ENCODE measurements at regions not wholly inside any gene's neighbourhood (a gene's known extent, or its start where the extent isn't known, plus 50 kb on each side); places are given as distances from the start of the nearest gene placed in this dataset.

DNA sequence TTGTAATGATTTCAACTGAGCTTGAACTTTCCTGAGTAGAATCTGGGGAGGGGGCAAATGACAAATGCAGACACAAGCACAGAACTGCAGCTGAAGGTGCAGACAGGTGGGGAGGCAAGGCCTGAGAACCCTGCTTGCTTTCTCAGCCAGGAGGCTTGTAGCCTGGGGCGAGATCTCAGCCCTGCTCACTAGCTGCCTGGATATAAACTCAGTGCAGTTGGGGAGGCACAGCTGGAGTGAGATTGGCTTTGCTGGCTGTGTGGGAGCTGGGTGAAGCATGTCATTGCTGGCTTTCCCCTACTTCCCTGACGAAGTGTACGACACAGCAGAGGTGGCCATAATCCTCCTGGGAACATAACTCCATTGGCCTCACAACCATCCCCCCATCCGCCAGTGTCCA is 55.5 kb upstream of the NEXMIF start:
- peaks cover 0 to 17% (median 3%) of the 10 kb centered on the region in 11 donors for H3K9me3 Mint-ChIP-seq
- H3K27ac Mint-ChIP-seq = no peak overlapping the region
- Histone ChIP-seq H3K4me3 (ENCODE audit: low read length) (no peak overlapping the region), H3K9me3 (ENCODE audit: control insufficient read depth in 2 of 3, low read length in 3 of 3) (no peaks in the 10 kb centered on the region), H3K27ac (ENCODE audit: low read depth, low read length) (no peak overlapping the region), H3K4me1 (ENCODE audit: control insufficient read depth in 2 of 2, insufficient read depth in 2 of 2, low read length in 2 of 2) (no peaks in the 10 kb centered on the region), H3K27me3 (ENCODE audit: control insufficient read depth in 2 of 2, insufficient read depth in 2 of 2, low read length in 2 of 2) (no peaks in the 10 kb centered on the region), H3K36me3 (ENCODE audit: control insufficient read depth in 2 of 3, insufficient read depth in 3 of 3, low read length in 3 of 3) (no peaks in the 10 kb centered on the region)
- POLR2A ChIA-PET = no interaction called here
- peak overlapping the region in 1 of 10 donors; percentile 20 for H3K4me3 Mint-ChIP-seq
- CTCF ChIA-PET = no interaction called here
- no peaks in the 10 kb centered on the region for H3K36me3 Mint-ChIP-seq
- H3K4me1 Mint-ChIP-seq = no peaks in the 10 kb centered on the region
- intact Hi-C loops (cut with micrococcal nuclease) = no loop called here
- no peak for DNase-seq
- ATAC-seq = no peak
- H3K27me3 Mint-ChIP-seq = peaks cover 0 to 4% (median 0%) of the 10 kb centered on the region in 5 donors
